GM18499 (cell line): ENCODE measurements at regions not wholly inside any gene's neighbourhood (a gene's known extent, or its start where the extent isn't known, plus 50 kb on each side); places are given as distances from the start of the nearest gene placed in this dataset.
A peak's percentile ranks its signal among the peaks of the same experiment; 100 is the strongest.
"Not testable (repeated sequence)": the region's sequence is repeated elsewhere in the genome, so short reads cannot be mapped to it uniquely, and the experiment has no call there.

Experiments used
- ATAC-seq: cut with Tn5 transposase; IDR thresholded peaks from one replicate; pipeline ENCODE4 v1.9.1; 2021; ENCODE audit warnings: moderate number of reproducible peaks; ENCODE audit not compliant: insufficient read depth, unreplicated experiment

DNA sequence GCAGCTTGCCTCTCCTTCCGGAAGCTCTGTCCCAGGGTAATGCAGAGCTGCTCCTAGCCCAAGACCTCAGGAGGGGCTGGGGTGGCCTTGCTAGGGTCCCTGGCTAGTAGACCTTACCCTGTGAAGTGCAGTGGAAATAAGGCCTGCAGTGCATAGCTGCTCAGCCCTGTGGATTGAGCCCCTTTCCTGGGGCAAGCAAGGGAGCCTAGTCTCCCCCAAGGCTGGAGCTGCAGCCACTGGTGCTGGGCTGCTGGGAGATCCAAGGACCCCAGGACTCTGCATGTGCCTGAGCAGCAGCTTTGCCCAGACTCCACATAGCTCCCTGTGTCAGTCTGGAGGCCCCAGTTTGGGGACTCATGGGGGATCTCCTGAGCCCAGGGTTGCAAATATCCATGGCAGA lies 57.9 kb downstream of the FANCF start:
- no peak for ATAC-seq

DNA sequence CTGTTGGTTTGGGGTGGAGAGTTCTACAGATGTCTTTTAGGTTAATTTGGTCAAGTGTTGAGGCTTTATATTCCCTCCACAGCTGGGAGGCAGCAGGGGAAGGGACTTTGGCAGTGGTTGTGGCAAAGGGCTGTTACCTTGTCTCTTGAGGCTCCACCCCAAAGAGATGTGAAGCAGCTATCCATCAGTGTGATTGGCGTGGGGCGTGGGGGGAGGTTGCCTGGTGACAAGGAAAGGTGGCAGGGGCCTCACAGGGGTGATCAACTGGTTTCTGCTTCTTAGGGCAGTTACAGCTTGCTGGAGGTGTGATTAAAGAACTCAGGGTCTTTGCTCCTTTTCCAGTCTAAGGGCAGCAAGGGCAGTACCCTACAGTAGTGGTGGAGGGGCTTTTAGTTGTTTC lies 59.3 kb downstream of the FANCF start:
- no peak for ATAC-seq

GRCh38 chr11:22561283-22561682 lies 64.3 kb downstream of the FANCF start:
- no peak for ATAC-seq

- ATAC-seq = no peak
Measured at GRCh38 chr11:22559416-22559815, 66.2 kb downstream of the FANCF start.

DNA sequence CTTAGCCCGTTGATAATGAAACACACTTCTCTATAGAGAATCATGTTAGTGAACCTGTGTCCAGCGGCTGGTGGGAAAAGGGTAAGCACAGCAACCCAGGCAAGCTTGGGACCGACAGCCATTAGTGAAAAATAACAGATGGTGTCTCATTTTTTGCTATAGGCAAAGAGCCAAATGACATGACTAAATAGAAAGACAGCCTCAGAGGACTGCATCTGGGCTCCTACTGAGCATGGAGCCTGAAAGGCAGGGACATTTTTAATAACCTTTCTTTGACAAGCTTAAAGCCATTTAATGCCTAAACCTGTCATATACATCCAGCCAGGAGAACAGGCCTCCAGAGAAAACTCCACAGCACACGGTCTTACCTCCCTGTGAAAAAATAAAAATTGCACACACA lies 67.0 kb downstream of the FANCF start:
- no peak for ATAC-seq

DNA sequence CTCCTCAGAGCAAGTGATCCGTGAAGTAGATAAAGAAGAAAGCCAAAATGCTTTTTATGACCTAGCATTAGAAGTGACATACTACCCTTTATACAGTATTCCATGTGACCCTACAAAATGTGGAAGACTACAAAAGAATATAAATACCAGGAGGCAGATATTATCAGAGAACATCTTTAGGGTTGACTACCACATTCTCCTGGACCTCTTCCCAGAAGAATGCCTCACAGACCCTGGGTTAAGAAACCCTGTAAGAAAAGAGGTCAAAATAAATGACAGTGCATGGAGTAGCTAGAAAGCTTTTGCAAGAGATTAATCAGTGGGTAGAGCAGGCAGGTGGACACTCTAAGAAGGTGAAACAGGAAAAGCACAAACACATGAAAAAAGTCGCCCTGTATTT lies 69.2 kb downstream of the FANCF start:
- ATAC-seq = no peak

DNA sequence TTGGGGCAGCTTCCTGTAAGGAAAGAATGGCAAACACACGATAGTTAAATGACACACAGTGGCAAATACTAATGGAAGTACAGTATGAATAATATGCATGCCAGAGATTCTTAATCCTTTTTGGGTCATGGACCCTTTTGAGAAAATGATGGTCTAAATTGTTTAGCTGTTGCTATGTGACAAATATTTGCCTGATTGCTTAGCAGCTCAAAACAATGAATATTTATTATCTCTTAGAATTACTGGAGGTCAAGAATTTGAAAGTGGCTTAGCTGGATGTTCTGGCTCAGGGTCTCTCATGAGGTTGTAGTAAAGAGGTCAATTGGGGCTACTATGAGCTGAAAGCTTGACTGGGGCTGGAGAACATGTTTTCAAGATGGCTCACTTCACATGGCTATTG lies 69.7 kb downstream of the FANCF start:
- no peak for ATAC-seq

DNA sequence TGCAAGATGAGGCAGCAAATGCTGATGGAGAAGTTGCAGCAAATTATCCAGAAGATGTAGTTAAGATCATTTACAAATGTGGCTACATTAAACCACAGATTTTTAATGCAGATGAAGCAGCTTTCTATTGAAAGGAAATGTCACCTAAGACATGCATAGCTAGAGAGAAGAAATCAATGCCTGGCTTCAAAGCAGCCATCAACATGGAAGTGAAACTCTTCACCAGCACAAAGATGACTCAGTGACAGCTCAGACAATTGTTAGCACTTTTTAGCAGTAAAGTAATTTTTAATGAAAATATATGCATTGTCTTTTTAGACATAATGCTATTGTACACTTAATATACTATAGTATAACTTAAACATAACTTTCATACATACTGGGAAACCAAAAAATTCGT lies 71.4 kb downstream of the FANCF start:
- peak; percentile 95 for ATAC-seq

GRCh38 chr11:22552885-22553284 lies 72.7 kb downstream of the FANCF start:
- no peak for ATAC-seq

DNA sequence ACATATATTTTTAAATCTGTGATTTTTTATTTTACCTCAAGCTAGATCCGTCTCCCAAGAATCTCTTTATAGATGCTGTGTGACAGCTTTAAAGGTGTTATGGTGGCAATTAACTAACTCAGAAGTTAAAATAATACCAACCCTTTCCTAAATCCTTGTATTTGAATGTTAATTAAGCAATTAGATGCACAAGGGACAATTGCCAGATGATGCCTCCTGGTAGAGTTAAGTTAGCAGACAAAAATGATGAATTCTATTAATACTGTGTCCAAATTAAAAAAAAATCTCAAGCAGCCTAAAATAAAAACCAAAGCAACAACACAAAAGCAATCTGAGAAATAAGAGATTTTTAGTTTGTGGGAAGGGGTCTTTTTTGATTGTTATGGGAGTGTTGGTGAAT lies 78.9 kb downstream of the FANCF start:
- ATAC-seq = no peak

DNA sequence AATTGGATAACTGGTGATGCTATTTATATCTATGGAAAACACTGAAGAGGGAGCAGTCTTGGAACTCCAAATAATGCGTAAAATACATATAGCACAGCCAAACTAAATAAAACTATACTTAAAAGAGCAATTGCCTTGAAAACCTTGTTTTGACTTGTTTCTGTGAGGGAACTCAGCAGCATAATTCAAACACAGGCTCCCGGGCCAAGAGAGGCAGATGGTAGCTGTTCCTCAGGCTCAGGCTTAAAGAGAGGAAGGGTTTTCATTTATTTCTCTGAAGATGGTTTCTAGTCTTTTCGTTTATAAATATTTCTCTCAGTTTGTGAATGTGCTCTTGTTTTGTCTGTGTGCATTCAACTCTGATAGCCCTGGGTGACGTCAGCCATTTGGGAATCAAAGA lies 82.4 kb downstream of the FANCF start:
- no peak for ATAC-seq

DNA sequence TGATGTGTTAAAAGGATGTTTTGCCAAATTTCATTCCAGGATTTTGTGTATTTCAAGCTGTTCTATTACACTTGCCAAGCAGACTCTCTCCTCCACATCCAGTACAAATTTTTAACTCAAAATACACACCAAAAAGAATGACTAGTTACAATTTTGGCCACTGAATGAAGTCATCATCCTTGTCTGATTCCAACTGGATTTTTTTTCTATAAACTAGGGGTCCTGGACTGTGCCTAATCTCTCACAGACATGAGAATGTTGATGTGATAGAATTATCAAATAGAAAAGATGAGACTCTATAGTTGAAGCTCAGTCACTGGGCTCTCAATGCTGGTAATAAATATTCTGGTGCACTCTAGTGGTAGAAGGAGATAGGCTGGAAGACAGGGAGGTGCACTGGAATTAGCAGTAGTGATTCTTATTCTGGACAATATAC lies 85.8 kb downstream of the FANCF start:
- ATAC-seq = no peak

GRCh38 chr11:22536071-22536470 lies 89.6 kb downstream of the FANCF start:
- ATAC-seq = no peak

DNA sequence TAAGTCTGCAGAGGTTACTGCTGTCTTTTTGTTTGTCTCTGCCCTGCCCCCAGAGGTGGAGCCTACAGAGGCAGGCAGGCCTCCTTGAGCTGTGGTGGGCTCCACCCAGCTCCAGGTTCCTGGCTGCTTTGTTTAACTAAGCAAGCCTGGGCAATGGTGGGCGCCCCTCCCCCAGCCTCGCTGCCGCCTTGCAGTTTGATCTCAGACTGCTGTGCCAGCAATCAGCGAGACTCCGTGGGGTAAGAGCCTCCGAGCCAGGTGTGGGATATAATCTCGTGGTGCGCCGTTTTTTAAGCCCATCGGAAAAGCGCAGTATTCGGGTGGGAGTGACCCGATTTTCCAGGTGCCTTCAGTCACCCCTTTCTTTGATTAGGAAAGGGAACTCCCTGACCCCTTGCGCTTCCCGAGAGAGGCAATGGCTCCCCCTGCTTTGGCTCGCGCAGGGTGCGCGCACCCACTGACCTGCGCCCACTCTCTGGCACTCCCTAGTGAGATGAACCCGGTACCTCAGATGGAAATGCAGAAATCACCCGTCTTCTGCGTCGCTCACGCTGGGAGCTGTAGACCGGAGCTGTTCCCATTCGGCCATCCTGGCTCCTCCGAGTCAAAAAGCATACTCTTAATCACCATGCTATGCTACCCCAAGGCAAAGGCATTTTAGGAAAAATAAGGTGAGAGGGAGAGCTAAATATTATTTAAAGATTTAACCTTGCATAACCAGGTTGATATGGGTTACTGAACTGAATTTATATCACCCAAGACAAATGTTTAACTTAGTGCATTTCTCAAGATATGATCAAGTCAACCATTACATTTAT lies 96.8 kb downstream of the FANCF start:
- not testable (repeated sequence) for ATAC-seq

DNA sequence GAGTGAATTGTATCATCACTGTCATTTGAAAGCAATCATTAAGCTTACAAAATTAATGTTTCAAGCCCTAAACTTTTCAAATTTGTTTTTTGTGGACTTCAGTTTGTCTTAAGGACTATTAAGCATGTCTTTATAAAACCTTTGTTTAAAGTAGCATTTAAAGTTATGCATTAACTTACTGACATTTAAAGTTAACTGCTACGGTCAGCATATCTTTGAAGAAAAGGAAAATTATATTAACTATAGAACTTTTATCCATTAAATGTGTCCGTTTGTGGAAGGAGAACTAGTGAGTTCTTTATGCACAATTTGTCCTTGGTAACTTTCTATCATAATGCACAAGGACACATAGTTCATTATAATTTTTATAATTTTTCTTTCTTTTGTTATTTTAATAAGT lies 103.4 kb downstream of the FANCF start:
- ATAC-seq = no peak

- ATAC-seq = no peak
Measured at GRCh38 chr11:22521226-22521625, 104.4 kb downstream of the FANCF start.

- no peak for ATAC-seq
Measured at GRCh38 chr11:22520521-22520920, 105.1 kb downstream of the FANCF start.

DNA sequence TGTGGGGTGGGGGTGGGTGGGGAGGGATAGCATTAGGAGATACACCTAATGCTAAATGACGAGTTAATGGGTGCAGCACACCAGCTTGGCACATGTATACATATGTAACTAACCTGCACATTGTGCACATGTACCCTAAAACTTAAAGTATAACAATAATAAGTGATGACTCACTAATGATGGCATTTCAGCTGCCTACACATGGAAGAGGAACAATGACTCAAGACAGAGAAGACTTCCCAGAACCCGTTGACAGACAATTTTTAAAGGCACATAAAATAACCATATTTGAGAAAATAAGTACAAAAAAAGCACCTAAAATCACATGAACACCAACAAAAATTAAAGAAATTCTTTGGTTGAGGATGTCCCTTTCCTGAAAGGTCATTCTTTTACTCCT lies 107.3 kb downstream of the FANCF start:
- not testable (repeated sequence) for ATAC-seq

DNA sequence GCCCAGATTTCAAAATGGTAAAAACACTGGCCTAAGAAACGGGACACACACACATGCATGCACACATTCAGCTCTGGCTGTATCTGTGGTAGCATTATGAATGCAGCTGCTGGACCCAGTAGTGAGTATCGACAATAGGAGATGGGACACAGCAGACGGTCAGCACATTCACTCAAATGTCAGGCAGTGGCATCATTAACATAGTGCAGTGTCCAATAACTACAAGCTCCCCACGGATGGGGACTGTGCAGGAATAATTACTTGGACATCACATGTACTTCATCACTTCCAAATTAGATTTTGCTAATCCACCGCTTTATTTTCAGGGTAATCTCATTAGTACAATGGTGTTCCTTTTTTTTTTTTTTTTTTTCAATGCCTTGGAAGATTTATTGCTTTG lies 109.5 kb downstream of the FANCF start:
- ATAC-seq = no peak

GRCh38 chr11:22512457-22512856 lies 113.2 kb downstream of the FANCF start:
- no peak for ATAC-seq

GRCh38 chr11:22510741-22511140 lies 114.9 kb downstream of the FANCF start:
- ATAC-seq = no peak

DNA sequence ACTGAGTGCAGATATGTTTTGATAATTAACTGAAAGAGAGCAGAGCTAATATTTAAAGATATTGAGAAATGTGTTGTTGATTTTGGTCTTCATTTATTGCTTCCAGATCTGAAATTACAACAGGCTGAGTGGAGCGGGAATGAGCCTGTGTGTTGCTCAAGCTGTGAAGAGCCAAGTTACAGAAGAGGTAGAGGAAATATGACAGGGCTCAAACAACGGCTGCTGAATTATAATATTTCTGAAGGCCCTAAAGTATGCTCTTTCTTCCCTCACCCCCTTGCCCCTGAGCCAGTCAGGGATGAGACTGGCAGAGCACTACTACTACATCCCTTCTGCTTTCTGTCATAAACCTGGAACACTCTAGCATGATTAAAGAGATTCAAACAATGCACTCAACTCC lies 115.6 kb downstream of the FANCF start:
- no peak for ATAC-seq
